BJ (cell line): ENCODE measurements at regions not wholly inside any gene's neighbourhood (a gene's known extent, or its start where the extent isn't known, plus 50 kb on each side); places are given as distances from the start of the nearest gene placed in this dataset.
"Not testable (repeated sequence)": the region's sequence is repeated elsewhere in the genome, so short reads cannot be mapped to it uniquely, and the experiment has no call there.

Source experiments
- CTCF ChIA-PET: fragments of 350-600 bp; formaldehyde crosslinking; extraction: SDS; loops from one replicate; lab custom pipeline; 2021; ENCODE audit warnings: antibody characterized with exemption, inconsistent platforms; lab: Yijun Ruan, JAX
- POLR2A ChIA-PET: fragments of 300-600 bp; sonication (Branson Sonifier 250); formaldehyde crosslinking; extraction: SDS; loops from one replicate; lab custom pipeline; 2021; ENCODE audit warnings: antibody characterized with exemption; lab: Charles Lee
- DNase-seq: peaks from one replicate; pipeline ENCODE4 v3.0.0-alpha.2; 2011; ENCODE audit warnings: low read depth
- H3K27me3 ChIP-seq: 2 replicates; pipeline ENCODE4 v1.6.0; 2011; ENCODE audit warnings: low read length; ENCODE audit not compliant: control insufficient read depth, insufficient read depth
- H3K36me3 ChIP-seq: 2 replicates; pipeline ENCODE4 v1.5.1; 2011; ENCODE audit warnings: low read length; ENCODE audit not compliant: control insufficient read depth, insufficient read depth
- H3K4me3 ChIP-seq: 2 replicates; pipeline ENCODE4 v1.5.1; 2011; ENCODE audit warnings: low read depth, mild to moderate bottlenecking, control low read depth, low read length
- CTCF ChIP-seq: IDR thresholded peaks from 2 replicates; pipeline ENCODE4 v1.5.1; 2011; ENCODE audit warnings: low read depth, mild to moderate bottlenecking, control low read depth, inconsistent platforms, low read length, moderate library complexity; ENCODE audit not compliant: insufficient read depth

- POLR2A ChIA-PET, result no interaction called here
- no peak overlapping the region for H3K4me3 ChIP-seq
- no peaks in the 10 kb centered on the region for H3K36me3 ChIP-seq
- DNase-seq, result no peak
- TF ChIP-seq CTCF, result no peak
- H3K27me3 ChIP-seq, result no peaks in the 10 kb centered on the region
- CTCF ChIA-PET, result no interaction called here
These were observed 212.7 kb downstream of the SHOX start for GRCh38 chrX:843306-843705.

- no peak for TF ChIP-seq CTCF
- Histone ChIP-seq H3K36me3 (no peaks in the 10 kb centered on the region), H3K4me3 (no peak overlapping the region), H3K27me3 (no peaks in the 10 kb centered on the region)
- ChIA-PET CTCF (no interaction called here), POLR2A (no interaction called here)
- DNase-seq, result no peak
These were observed 210.0 kb downstream of the SHOX start for GRCh38 chrX:840556-840955.

- H3K4me3 ChIP-seq, CTCF ChIA-PET, DNase-seq, POLR2A ChIA-PET, H3K27me3 ChIP-seq, H3K36me3 ChIP-seq: not testable (repeated sequence)
These were observed 208.1 kb downstream of the SHOX start for GRCh38 chrX:838666-839065.

GRCh38 chrX:835857-836256 is 205.3 kb downstream of the SHOX start:
- H3K36me3 ChIP-seq, H3K27me3 ChIP-seq, POLR2A ChIA-PET, DNase-seq, CTCF ChIA-PET, H3K4me3 ChIP-seq: not testable (repeated sequence)

- ChIA-PET POLR2A (no interaction called here), CTCF (no interaction called here)
- no peak for TF ChIP-seq CTCF
- no peak overlapping the region for H3K4me3 ChIP-seq
- no peaks in the 10 kb centered on the region for H3K36me3 ChIP-seq
- no peaks in the 10 kb centered on the region for H3K27me3 ChIP-seq
- DNase-seq, result no peak
These were observed 199.9 kb downstream of the SHOX start for GRCh38 chrX:830532-830931.

GRCh38 chrX:829145-829544 is 198.6 kb downstream of the SHOX start:
- POLR2A ChIA-PET, result no interaction called here
- Histone ChIP-seq H3K36me3 (no peaks in the 10 kb centered on the region), H3K27me3 (no peaks in the 10 kb centered on the region), H3K4me3 (no peak overlapping the region)
- no peak for DNase-seq
- CTCF ChIA-PET, result no interaction called here
- no peak for TF ChIP-seq CTCF
